NCI-H2029 treated with DMSO at 0.1 percent for 48 hours (cell line): ENCODE measurements at regions not wholly inside any gene's neighbourhood (a gene's known extent, or its start where the extent isn't known, plus 50 kb on each side); places are given as distances from the start of the nearest gene placed in this dataset.
"Not testable (repeated sequence)": the region's sequence is repeated elsewhere in the genome, so short reads cannot be mapped to it uniquely, and the experiment has no call there.

ENCODE experiments used
- DNase-seq: peaks from one replicate; lab custom pipeline; 2025; lab: John Stamatoyannopoulos, UW

DNA sequence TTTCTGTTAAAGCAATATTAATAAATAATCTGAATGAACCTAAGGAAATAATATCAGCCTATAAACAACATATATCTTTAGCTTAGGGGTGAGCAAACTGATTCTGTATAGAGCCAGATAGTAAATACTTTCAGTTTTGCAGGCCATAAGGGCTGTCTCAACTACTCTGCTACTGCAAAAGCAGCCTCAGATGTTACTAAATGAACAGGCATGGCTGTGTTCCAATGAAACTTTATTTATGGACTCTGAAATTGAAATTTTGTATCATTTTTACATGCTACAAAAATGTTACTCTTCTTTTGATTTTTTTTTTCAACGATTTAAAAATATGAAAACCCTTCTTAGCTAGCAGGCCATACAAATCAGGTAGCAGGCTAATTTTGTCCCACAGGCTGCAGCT, 212.8 kb upstream of the PRICKLE2 start:
- no peak for DNase-seq

DNA sequence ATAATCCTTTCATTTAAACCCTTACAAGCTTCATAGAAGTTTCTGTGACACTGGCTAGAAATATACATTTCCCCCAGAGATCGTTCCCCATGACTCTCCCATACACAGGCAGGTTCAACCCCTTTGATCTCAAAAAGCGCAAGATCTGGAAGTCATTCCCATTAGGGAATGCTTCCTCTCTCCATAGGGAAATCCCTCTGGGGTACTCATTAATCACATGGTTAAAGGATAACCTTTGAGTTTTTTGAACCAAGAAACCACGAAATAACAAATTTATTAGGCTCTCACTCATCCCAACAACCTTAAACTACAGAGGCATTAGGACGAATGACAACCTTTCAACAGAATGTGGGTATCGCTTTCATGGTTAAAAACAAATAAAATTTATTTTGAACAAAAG, 211.9 kb upstream of the PRICKLE2 start:
- no peak for DNase-seq

- not testable (repeated sequence) for DNase-seq
These were observed 209.8 kb upstream of the PRICKLE2 start for GRCh38 chr3:64435023-64435422.

DNA sequence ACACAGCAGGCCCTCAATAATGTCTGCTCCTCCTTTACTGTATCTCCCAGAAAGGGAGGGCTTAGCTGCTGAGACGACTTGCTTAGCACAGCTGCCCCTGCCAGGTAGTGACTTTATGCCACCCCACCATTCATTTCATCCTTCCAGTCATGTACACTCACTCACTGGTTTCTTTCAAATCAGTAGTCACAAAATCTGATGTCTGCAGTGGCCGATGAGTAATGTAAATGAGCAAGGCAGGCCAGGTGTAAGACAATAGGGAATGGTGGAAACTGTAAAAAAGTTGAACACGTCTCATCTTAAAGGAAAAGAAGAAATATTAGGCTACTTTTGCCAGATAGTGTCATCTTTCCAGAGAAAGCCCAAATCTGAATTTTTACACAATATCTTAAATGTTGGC, 207.6 kb upstream of the PRICKLE2 start:
- no peak for DNase-seq

DNA sequence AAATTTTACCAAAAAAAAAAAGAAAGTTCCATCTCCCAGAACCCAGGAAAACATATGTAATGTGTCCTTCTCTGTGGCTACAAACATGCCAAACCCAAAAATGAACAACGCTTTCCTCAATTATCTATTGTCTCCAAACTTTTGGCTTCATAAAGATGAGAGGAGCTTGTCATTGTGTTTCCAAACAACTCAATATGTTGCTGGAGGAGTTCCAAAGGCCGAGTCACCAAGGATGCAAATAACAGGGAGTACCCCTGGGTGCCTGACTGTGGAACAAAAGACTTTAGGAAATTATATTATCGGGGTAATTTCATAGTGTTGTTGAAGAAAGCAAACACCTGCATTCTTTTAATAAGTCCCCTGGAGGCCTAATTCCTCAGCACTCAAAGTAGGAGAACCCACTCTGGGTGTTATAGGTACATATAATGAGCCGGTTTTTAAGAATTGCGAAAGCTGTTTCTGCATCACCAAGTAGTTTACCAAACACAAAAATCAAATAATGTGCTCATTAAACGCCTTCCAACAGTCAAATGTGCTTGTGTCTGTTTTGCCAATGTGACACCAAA, 206.3 kb upstream of the PRICKLE2 start:
- DNase-seq: no peak

DNA sequence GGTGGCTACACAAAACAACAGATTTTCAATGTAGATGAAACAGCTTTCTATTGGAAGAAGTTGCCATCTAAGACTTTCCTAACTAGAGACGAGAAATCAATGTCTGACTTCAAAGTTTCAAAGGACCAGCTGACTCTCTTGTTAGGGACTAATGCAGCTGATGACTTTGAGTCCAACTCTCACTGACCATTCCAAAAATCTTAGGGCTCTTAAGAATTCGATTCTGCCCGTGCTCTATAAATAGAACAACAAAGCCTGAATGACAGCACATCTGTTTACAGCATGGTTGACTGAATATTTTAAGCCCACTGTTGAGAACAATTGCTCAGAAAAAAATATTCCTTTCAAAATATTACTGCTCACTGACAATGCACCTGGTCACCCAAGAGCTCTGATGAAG, 202.4 kb upstream of the PRICKLE2 start:
- no peak for DNase-seq

GRCh38 chr3:64426551-64426950, 201.3 kb upstream of the PRICKLE2 start:
- no peak for DNase-seq

DNA sequence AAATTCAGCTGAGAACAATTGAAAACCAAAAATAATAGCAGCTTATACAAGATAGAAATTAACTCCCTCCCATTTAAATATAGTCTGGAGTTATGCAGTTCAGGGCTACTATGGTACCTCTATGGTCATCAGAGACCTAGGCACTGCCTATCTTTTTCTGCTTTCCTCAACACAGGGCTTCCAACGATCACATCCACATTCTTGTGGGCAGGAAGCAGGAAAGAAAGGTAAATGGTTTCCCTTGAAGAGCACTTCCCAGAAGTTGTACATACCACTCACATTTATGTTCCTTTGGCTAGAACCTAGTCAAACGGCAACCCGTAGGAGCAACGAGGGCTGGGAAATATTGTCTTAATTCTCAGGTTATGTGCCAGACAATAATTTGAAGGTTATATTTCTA, 197.7 kb upstream of the PRICKLE2 start:
- no peak for DNase-seq

DNA sequence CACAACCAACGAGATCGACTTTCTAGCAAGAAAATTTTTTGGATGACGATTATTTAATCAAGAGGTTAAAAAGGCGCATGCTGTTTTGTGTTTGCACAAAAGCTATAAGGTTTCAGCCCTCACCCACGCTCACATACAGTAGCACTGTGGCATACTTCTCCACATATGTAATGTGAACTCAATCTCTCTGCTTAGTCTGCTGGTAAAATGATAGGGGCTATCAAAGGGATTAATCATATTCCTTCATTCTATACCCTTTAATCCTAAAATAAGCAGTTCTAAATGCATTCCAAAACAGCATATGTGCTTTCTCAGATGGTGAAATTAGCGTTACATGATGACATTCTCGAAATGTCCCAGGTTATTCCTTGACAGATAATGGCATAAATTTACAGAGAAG, 196.9 kb upstream of the PRICKLE2 start:
- no peak for DNase-seq

- no peak for DNase-seq
These were observed 192.6 kb upstream of the PRICKLE2 start for GRCh38 chr3:64417816-64418215.

DNA sequence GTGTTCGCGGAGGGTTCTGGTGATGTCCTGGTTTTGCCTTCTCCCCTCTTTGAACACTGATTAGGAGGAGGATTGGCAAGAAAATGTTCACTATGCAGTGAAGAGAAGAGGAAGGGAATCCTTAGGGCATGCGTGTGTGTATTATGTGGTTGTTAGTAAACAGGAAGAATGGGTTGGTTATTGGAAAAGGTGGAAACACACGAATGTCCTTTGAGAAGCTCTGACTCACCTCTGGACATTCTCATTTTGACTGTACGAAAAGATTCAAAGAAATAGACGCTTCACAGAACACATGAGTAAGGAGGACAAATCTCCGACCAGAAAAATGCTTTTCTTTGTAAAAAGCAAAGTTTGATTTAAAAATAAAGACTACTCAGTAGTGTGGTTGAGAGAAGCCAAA, 188.8 kb upstream of the PRICKLE2 start:
- DNase-seq: no peak

DNA sequence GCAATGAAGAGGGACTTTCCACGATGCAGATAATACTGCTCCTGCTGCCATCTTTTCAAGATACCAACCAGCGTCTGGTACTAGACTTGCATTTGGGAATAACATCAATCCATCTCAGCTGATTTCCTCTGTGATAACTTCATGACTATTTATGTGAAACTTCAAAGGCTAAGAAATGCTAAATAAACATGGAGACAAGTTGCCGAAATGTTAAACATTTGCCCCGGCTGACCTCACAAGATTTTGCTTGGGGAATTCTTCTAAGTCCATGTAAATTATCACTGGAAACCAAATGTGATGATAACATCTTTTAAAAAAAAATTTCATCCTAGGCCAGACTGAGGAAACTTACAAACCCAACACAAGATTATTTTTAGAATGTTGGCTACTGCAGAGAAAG, 185.8 kb upstream of the PRICKLE2 start:
- DNase-seq: no peak

GRCh38 chr3:64410226-64410625, 185.0 kb upstream of the PRICKLE2 start:
- no peak for DNase-seq

- no peak for DNase-seq
These were observed 183.5 kb upstream of the PRICKLE2 start for GRCh38 chr3:64408770-64409169.

DNA sequence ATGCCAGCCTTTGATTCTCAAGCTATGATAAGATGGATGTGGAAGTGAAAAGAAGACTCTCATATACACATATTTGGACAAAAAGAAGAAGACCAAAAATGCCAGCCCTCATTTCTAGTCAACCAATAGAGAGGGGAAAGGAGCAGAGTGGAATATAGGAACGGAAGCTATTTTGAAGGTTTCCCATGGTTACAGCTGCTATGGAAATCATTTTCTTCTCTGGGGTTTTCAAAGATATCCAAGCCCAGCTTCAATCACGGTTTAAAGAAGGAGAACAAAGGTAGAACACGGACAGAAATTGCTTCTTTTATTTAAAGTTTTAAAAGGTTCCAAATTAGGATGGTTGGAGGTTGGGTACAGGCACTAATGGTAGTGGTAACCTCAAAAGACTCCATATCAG, 181.0 kb upstream of the PRICKLE2 start:
- DNase-seq: no peak

GRCh38 chr3:64405211-64405835, 180.1 kb upstream of the PRICKLE2 start:
- no peak for DNase-seq

DNA sequence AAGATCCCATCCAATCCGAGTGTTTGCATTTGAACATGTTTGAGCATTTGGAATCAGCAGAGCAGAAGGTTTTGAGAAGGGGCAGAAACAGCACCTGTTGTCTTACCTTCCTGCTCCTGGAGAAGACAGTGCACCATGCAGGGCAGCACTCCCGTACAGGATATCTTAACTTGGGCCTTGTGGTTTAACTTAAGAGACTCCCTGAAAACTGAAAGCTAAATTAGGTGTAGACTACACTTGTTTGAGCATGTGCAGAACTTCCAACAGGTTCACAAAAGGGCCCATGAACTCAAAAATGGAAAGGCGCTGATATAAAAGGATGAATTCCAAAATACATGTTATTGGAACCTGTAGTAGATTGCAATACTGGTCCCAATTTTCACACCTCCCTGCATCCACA, 175.4 kb upstream of the PRICKLE2 start:
- DNase-seq: no peak

DNA sequence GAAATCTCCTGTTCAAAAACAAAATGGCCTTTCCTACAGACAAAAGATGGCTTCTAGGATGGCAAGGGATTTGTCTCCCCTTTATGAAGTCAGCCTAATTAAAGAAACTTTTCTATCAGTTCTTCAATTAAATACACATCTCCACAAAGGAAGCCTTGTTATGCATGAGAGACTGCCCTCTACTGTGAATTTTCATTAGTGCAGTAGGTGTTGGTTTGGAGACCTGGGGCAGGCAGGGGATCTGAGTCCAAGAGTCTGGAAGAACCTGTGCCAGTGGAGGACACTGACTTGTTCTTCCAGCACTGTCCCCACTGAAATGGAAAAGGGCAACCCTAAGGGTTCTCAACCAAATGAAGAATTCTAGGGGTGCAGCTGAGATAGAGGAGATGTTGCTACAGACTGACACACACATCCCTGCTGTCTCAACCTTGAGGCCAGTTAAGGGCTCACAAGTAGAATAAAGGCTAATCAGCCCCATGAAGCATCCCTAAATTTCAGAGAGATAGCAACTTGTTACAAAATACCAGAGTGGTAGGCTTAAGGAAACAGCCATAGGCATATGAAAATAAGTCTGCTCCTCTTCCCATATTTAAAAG, 174.0 kb upstream of the PRICKLE2 start:
- DNase-seq: peak; percentile 3

- no peak for DNase-seq
These were observed 173.2 kb upstream of the PRICKLE2 start for GRCh38 chr3:64398476-64398875.

DNA sequence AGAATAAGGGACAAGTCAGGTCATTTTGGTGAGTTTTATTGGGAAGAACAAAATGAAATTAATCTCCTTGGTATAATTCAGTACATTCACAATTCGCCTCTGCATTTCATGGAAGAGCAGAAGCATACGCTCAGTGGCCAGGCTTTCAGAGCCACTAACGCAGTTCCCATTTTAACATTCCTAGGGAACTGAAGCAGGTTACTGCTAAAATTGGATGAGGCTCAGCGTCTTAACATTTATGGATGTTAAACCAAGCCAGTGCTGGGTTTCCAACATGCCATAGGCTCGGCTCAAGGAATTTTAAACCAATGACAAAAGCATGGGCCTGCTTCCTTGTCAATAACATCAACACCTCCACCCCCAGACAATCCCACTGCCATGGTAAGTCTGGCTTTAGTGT, 172.7 kb upstream of the PRICKLE2 start:
- no peak for DNase-seq

DNA sequence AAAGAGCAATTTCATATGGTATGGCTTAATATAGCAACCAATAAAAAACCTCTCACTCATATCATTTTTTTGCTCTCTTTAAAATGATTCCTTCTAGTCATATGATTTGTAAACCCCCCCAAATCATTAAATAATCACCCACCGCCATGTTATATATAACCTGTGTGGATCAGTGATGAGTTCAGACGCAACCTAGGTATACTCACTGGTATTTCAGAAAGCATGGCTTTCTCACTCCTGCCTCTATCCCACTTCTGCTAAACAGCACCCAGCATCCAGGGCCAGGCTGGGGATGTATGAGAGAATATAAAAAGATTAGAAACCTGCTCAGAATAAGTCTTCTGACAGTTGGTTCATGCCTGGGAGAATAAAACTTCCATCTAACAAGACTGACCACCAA, 172.3 kb upstream of the PRICKLE2 start:
- DNase-seq: no peak

GRCh38 chr3:64395490-64395889, 170.2 kb upstream of the PRICKLE2 start:
- DNase-seq: no peak

GRCh38 chr3:64393193-64393592, 167.9 kb upstream of the PRICKLE2 start:
- DNase-seq: no peak

GRCh38 chr3:64392001-64392400, 166.7 kb upstream of the PRICKLE2 start:
- DNase-seq: no peak
